GM23248 (cell line): ENCODE measurements at regions not wholly inside any gene's neighbourhood (a gene's known extent, or its start where the extent isn't known, plus 50 kb on each side); places are given as distances from the start of the nearest gene placed in this dataset.

ENCODE experiments used
- EZH2 ChIP-seq: fragments of 200-600 bp; sonication (generic); IDR thresholded peaks from 2 replicates; pipeline ENCODE4 v1.6.1; 2018; ENCODE audit warnings: antibody characterized with exemption, mild to moderate bottlenecking; ENCODE audit not compliant: insufficient read depth, poor library complexity, severe bottlenecking
- EZH2phosphoT487 ChIP-seq: fragments of 200-600 bp; sonication (generic); IDR thresholded peaks from 2 replicates; pipeline ENCODE4 v1.6.1; 2018; ENCODE audit warnings: antibody characterized with exemption, moderate library complexity, mild to moderate bottlenecking, low read depth; ENCODE audit not compliant: insufficient read depth

- TF ChIP-seq EZH2 (no peak), EZH2phosphoT487 (no peak)
Observed at GRCh38 chr11:41842673-41843072, 383.2 kb upstream of the LRRC4C start.
